Activated T-cell treated with anti-CD3 and anti-CD28 coated beads for 48 hours (primary cell): ENCODE measurements at regions not wholly inside any gene's neighbourhood (a gene's known extent, or its start where the extent isn't known, plus 50 kb on each side); places are given as distances from the start of the nearest gene placed in this dataset.

Experiments
- DNase-seq: peaks from one replicate; pipeline ENCODE4 v3.0.0-alpha.2; 2020; ENCODE audit warnings: low read depth

- no peak for DNase-seq
Measured at GRCh38 chr13:111645598-111646455, 325.4 kb downstream of the TEX29 start.

GRCh38 chr13:111646456-111646855 lies 326.0 kb downstream of the TEX29 start:
- DNase-seq, result no peak

GRCh38 chr13:111648885-111649284 lies 328.4 kb downstream of the TEX29 start:
- no peak for DNase-seq

- no peak for DNase-seq
Measured at GRCh38 chr13:111650626-111651025, 330.2 kb downstream of the TEX29 start.

GRCh38 chr13:111652676-111653075 lies 332.2 kb downstream of the TEX29 start:
- DNase-seq, result no peak

- no peak for DNase-seq
Measured at GRCh38 chr13:111654531-111654930, 334.1 kb downstream of the TEX29 start.

- DNase-seq, result no peak
Measured at GRCh38 chr13:111656439-111656838, 336.0 kb downstream of the TEX29 start.

GRCh38 chr13:111657013-111657412 lies 336.6 kb downstream of the TEX29 start:
- no peak for DNase-seq

- no peak for DNase-seq
Measured at GRCh38 chr13:111658145-111659100, 338.0 kb downstream of the TEX29 start.

- no peak for DNase-seq
Measured at GRCh38 chr13:111659219-111659775, 338.9 kb downstream of the TEX29 start.

- no peak for DNase-seq
Measured at GRCh38 chr13:111659842-111660241, 339.4 kb downstream of the TEX29 start.

- no peak for DNase-seq
Measured at GRCh38 chr13:111661052-111661451, 340.6 kb downstream of the TEX29 start.

GRCh38 chr13:111661776-111662175 lies 341.3 kb downstream of the TEX29 start:
- no peak for DNase-seq

GRCh38 chr13:111662451-111662850 lies 342.0 kb downstream of the TEX29 start:
- DNase-seq, result no peak

GRCh38 chr13:111662895-111663294 lies 342.5 kb downstream of the TEX29 start:
- no peak for DNase-seq

- no peak for DNase-seq
Measured at GRCh38 chr13:111663505-111663904, 343.1 kb downstream of the TEX29 start.

GRCh38 chr13:111663953-111664421 lies 343.5 kb downstream of the TEX29 start:
- no peak for DNase-seq

GRCh38 chr13:111664696-111665095 lies 344.3 kb downstream of the TEX29 start:
- no peak for DNase-seq

- DNase-seq, result no peak
Measured at GRCh38 chr13:111665691-111666095, 345.3 kb downstream of the TEX29 start.

- DNase-seq, result no peak
Measured at GRCh38 chr13:111666164-111666776, 345.8 kb downstream of the TEX29 start.

- no peak for DNase-seq
Measured at GRCh38 chr13:111667757-111668156, 347.3 kb downstream of the TEX29 start.

GRCh38 chr13:111668451-111668850 lies 348.0 kb downstream of the TEX29 start:
- no peak for DNase-seq
